Ammon's horn (tissue), 1 donor: ENCODE measurements at regions not wholly inside any gene's neighbourhood (a gene's known extent, or its start where the extent isn't known, plus 50 kb on each side); places are given as distances from the start of the nearest gene placed in this dataset.

ENCODE experiments used
- DNase-seq: peaks from one replicate; pipeline ENCODE4 v3.0.0-alpha.2; 2016; ENCODE audit warnings: low spot score

- no peak for DNase-seq
Measured at GRCh38 chr18:10009321-10010144, 95.7 kb downstream of the VAPA start.

GRCh38 chr18:10010611-10011015 is 96.8 kb downstream of the VAPA start:
- DNase-seq = peak; percentile 89

- no peak for DNase-seq
Measured at GRCh38 chr18:10011061-10011460, 97.2 kb downstream of the VAPA start.

GRCh38 chr18:10011751-10012150 is 97.9 kb downstream of the VAPA start:
- DNase-seq = no peak

- no peak for DNase-seq
Measured at GRCh38 chr18:10012526-10012925, 98.7 kb downstream of the VAPA start.

GRCh38 chr18:10013621-10014543 is 100.1 kb downstream of the VAPA start:
- DNase-seq = no peak

- no peak for DNase-seq
Measured at GRCh38 chr18:10015288-10015701, 101.5 kb downstream of the VAPA start.

- peak; percentile 56 for DNase-seq
Measured at GRCh38 chr18:10015941-10016819, 102.4 kb downstream of the VAPA start.

- no peak for DNase-seq
Measured at GRCh38 chr18:10017043-10017442, 103.2 kb downstream of the VAPA start.

- DNase-seq = no peak
Measured at GRCh38 chr18:10018289-10018688, 104.5 kb downstream of the VAPA start.

GRCh38 chr18:10020171-10020570 is 106.4 kb downstream of the VAPA start:
- DNase-seq = no peak

- DNase-seq = no peak
Measured at GRCh38 chr18:10022365-10022764, 108.5 kb downstream of the VAPA start.

- no peak for DNase-seq
Measured at GRCh38 chr18:10023853-10024570, 110.2 kb downstream of the VAPA start.

GRCh38 chr18:10025711-10026670 is 112.2 kb downstream of the VAPA start:
- DNase-seq = no peak

- DNase-seq = no peak
Measured at GRCh38 chr18:10027031-10027430, 113.2 kb downstream of the VAPA start.

- DNase-seq = no peak
Measured at GRCh38 chr18:10027461-10027860, 113.6 kb downstream of the VAPA start.

GRCh38 chr18:10029711-10030110 is 115.9 kb downstream of the VAPA start:
- no peak for DNase-seq

GRCh38 chr18:10030816-10031541 is 117.2 kb downstream of the VAPA start:
- no peak for DNase-seq

GRCh38 chr18:10032331-10033015 is 118.7 kb downstream of the VAPA start:
- peak; percentile 29 for DNase-seq
